ENCODE measurements at regions not wholly inside any gene's neighbourhood (a gene's known extent, or its start where the extent isn't known, plus 50 kb on each side); places are given as distances from the start of the nearest gene placed in this dataset.

DNA sequence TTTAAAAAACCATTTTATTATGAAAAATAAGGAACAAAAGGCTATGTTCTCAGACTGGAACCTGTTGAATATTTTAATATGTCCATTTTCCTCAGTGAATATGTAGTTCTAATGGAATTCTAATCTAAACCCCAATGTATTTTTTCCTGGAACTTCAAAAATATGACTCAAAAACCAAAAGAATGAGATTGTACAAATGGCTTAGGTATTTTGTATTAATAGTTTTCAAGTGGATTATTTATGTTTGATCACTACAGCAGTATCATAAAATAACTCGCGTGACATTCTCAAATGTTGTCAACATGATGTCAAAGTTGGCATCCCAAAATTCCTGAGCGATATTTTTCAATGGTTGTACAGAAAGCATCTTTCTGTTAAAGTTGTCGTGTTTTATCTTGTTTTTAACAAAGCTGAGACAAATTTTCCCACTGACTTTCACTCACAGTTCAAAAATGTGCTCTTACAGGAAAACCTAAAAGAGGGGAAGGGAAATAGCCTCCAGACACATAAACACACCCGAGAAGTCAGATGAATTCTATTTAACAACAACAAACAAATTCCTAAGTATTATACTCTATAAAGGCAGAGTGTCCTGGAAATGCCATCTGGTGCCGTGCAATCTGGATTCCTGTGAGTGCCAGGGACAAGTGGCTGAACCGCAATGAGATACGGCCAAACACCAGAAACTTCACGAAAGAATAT, 68.1 kb upstream of the TAS2R1 start:
- Histone ChIP-seq H3K4me3 (no peak overlapping the region), H3K9ac (ENCODE audit: insufficient read depth in 1 of 2, low read length in 2 of 2) (no peak overlapping the region), H3K27ac (ENCODE audit: low read depth in 1 of 2, low read length in 1 of 2) (no peak overlapping the region), H3K36me3 (ENCODE audit: control insufficient read depth in 4 of 4, insufficient read depth in 4 of 4, low read length in 4 of 4) (no peaks in the 10 kb centered on the region), H3K4me1 (ENCODE audit: control insufficient read depth in 5 of 5, insufficient read depth in 5 of 5, low read length in 5 of 5) (no peaks in the 10 kb centered on the region), H3K27me3 (ENCODE audit: control insufficient read depth in 3 of 3, insufficient read depth in 3 of 3, low read length in 2 of 3) (no peaks in the 10 kb centered on the region), H3K9me3 (ENCODE audit: control insufficient read depth in 4 of 4, insufficient read depth in 3 of 4, low read length in 3 of 4) (no peaks in the 10 kb centered on the region)
- ATAC-seq (ENCODE audit: insufficient read depth, low FRiP score), result no peak
- TF ChIP-seq, protein P1, sequence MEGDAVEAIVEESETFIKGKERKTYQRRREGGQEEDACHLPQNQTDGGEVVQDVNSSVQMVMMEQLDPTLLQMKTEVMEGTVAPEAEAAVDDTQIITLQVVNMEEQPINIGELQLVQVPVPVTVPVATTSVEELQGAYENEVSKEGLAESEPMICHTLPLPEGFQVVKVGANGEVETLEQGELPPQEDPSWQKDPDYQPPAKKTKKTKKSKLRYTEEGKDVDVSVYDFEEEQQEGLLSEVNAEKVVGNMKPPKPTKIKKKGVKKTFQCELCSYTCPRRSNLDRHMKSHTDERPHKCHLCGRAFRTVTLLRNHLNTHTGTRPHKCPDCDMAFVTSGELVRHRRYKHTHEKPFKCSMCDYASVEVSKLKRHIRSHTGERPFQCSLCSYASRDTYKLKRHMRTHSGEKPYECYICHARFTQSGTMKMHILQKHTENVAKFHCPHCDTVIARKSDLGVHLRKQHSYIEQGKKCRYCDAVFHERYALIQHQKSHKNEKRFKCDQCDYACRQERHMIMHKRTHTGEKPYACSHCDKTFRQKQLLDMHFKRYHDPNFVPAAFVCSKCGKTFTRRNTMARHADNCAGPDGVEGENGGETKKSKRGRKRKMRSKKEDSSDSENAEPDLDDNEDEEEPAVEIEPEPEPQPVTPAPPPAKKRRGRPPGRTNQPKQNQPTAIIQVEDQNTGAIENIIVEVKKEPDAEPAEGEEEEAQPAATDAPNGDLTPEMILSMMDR (IDR thresholded peaks at IDR 0.05; ENCODE audit: control extremely low read depth, extremely low read depth), result no peak
- no peak for DNase-seq
- WGBS, 2 donors, result 61% methylated on average over 9 of the region's 9 CpGs

DNA sequence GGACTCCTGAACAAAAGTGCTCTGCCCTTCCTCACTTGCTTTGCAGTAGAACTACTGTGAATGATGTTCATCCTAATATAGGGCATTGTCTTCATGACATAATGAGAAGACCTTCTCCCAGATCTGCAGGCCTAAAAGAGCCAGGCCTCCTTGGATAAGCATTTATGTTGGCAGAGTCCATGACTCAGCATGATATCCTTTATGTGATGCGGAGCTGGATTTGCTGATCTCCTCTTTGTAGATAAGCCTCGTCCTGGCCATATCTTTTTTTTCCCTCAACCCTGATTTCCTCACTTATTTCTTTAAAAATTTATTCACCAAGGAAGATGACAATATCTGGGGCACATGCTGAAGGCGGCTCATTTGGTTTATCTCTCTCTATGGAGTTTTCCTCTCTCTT, 62.4 kb upstream of the TAS2R1 start:
- H3K27me3 ChIP-seq (ENCODE audit: control insufficient read depth in 3 of 3, insufficient read depth in 3 of 3, low read length in 2 of 3), result no peaks in the 10 kb centered on the region
- no peak for ATAC-seq (ENCODE audit: insufficient read depth, low FRiP score)
- 69 to 86% methylated on average over 3 of the region's 3 CpGs for WGBS, 2 donors
- H3K27ac ChIP-seq (ENCODE audit: low read depth in 1 of 2, low read length in 1 of 2), result no peak overlapping the region
- no peak overlapping the region for H3K4me3 ChIP-seq
- H3K9me3 ChIP-seq (ENCODE audit: control insufficient read depth in 4 of 4, insufficient read depth in 3 of 4, low read length in 3 of 4), result no peaks in the 10 kb centered on the region
- DNase-seq, result no peak
- H3K9ac ChIP-seq (ENCODE audit: insufficient read depth in 1 of 2, low read length in 2 of 2), result no peak overlapping the region
- no peaks in the 10 kb centered on the region for H3K4me1 ChIP-seq (ENCODE audit: control insufficient read depth in 5 of 5, insufficient read depth in 5 of 5, low read length in 5 of 5)
- no peaks in the 10 kb centered on the region for H3K36me3 ChIP-seq (ENCODE audit: control insufficient read depth in 4 of 4, insufficient read depth in 4 of 4, low read length in 4 of 4)
- TF ChIP-seq, protein P1 (IDR thresholded peaks at IDR 0.05; ENCODE audit: control extremely low read depth, extremely low read depth), result no peak

DNA sequence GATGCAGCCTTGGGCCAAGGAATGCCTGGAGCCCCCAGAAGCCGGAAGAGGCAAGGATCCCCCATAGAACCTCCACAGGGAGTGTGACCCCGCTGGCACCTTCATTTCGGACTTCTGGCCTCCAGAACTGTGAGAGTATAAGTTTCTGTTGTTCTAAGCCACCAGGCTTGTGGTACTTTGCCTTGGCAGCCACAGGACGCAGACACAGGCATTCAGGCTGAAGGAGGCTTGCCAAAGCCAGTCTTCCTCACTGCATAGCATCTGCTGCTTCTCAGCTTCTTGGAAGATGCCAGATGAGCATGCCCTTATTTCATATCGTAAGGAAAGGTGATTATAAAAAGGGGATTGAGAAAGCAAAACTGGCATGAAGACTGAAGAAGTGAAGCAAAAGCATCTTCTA, 61.1 kb upstream of the TAS2R1 start:
- no peak for DNase-seq
- Histone ChIP-seq H3K27ac (ENCODE audit: low read depth in 1 of 2, low read length in 1 of 2) (no peak overlapping the region), H3K9ac (ENCODE audit: insufficient read depth in 1 of 2, low read length in 2 of 2) (no peak overlapping the region), H3K27me3 (ENCODE audit: control insufficient read depth in 3 of 3, insufficient read depth in 3 of 3, low read length in 2 of 3) (no peaks in the 10 kb centered on the region), H3K4me1 (ENCODE audit: control insufficient read depth in 5 of 5, insufficient read depth in 5 of 5, low read length in 5 of 5) (no peaks in the 10 kb centered on the region), H3K36me3 (ENCODE audit: control insufficient read depth in 4 of 4, insufficient read depth in 4 of 4, low read length in 4 of 4) (no peaks in the 10 kb centered on the region), H3K9me3 (ENCODE audit: control insufficient read depth in 4 of 4, insufficient read depth in 3 of 4, low read length in 3 of 4) (no peaks in the 10 kb centered on the region), H3K4me3 (no peak overlapping the region)
- ATAC-seq (ENCODE audit: insufficient read depth, low FRiP score), result no peak
- WGBS, 2 donors, result 73 to 83% methylated on average over 5 of the region's 5 CpGs
- TF ChIP-seq, protein P1 (IDR thresholded peaks at IDR 0.05; ENCODE audit: control extremely low read depth, extremely low read depth), result no peak

DNA sequence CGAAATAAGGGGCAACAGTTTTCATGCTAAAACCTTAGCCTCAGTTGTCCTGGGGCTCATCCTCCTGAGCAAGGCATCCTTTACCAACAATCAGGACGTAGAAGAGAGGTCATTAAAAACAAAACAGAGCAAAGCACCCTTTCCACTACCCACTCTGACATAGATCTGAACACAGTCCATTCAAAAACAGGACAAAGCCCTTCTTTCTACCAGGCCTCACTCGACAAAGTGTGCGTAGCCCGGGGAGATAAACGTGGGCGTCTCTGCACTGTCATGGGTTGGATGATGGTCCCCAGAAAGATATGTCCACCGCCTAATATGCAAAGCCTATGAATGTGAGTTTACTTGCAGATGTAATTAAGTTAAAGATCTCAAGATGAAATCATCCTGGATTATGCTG, 60.6 kb upstream of the TAS2R1 start:
- no peak overlapping the region for H3K9ac ChIP-seq (ENCODE audit: insufficient read depth in 1 of 2, low read length in 2 of 2)
- TF ChIP-seq, protein P1 (IDR thresholded peaks at IDR 0.05; ENCODE audit: control extremely low read depth, extremely low read depth), result no peak
- no peaks in the 10 kb centered on the region for H3K27me3 ChIP-seq (ENCODE audit: control insufficient read depth in 3 of 3, insufficient read depth in 3 of 3, low read length in 2 of 3)
- no peaks in the 10 kb centered on the region for H3K4me1 ChIP-seq (ENCODE audit: control insufficient read depth in 5 of 5, insufficient read depth in 5 of 5, low read length in 5 of 5)
- H3K4me3 ChIP-seq, result no peak overlapping the region
- H3K36me3 ChIP-seq (ENCODE audit: control insufficient read depth in 4 of 4, insufficient read depth in 4 of 4, low read length in 4 of 4), result no peaks in the 10 kb centered on the region
- ATAC-seq (ENCODE audit: insufficient read depth, low FRiP score) (no peak), DNase-seq (no peak)
- no peaks in the 10 kb centered on the region for H3K9me3 ChIP-seq (ENCODE audit: control insufficient read depth in 4 of 4, insufficient read depth in 3 of 4, low read length in 3 of 4)
- no peak overlapping the region for H3K27ac ChIP-seq (ENCODE audit: low read depth in 1 of 2, low read length in 1 of 2)
- WGBS, 2 donors, result 78 to 83% methylated on average over 8 of the region's 8 CpGs
